ENCODE measurements at regions not wholly inside any gene's neighbourhood (a gene's known extent, or its start where the extent isn't known, plus 50 kb on each side); places are given as distances from the start of the nearest gene placed in this dataset.

- TF ChIP-seq CTCF (conservative IDR thresholded peaks at IDR 0.05) (no peak), EZH2 (IDR thresholded peaks at IDR 0.05; ENCODE audit: low read depth) (no peak)
Observed at GRCh38 chr2:147325990-147326389, 518.8 kb upstream of the ACVR2A start.
